Heart right ventricle (tissue), 16 donors: ENCODE measurements at regions not wholly inside any gene's neighbourhood (a gene's known extent, or its start where the extent isn't known, plus 50 kb on each side); places are given as distances from the start of the nearest gene placed in this dataset.

Experiments used
- ATAC-seq, 8 donors: fragments of 200-7000 bp; cut with Tn5 transposase; one replicate each; pipeline ENCODE4 v1.9.1; 2020; ENCODE audit warnings: mild to moderate bottlenecking in 8 of 8, moderate library complexity in 8 of 8, moderate number of reproducible peaks in 1 of 8
- DNase-seq, 2 donors: peaks; one replicate each; pipeline ENCODE4 v3.0.0-alpha.2; 2020
- H3K27ac ChIP-seq, 10 donors: fragments of 200-600 bp; sonication (generic) in 2 of 10; one replicate each; pipeline versions ENCODE4 v1.5.0 to v1.8.0; 2020 to 2022; ENCODE audit warnings: mild to moderate bottlenecking in 3 of 10
- H3K27me3 ChIP-seq, 7 donors: fragments of 200-600 bp; one replicate each; pipeline ENCODE4 v1.8.0; 2021 to 2022; ENCODE audit warnings: mild to moderate bottlenecking in 2 of 7
- H3K36me3 ChIP-seq, 9 donors: fragments of 200-600 bp; sonication (generic) in 1 of 9; one replicate each; pipeline versions ENCODE4 v1.5.0 to v1.8.0; 2020 to 2022; ENCODE audit warnings: mild to moderate bottlenecking in 2 of 9
- H3K4me1 ChIP-seq, 9 donors: fragments of 200-600 bp; sonication (generic) in 1 of 9; one replicate each; pipeline versions ENCODE4 v1.5.0 to v1.8.0; 2020 to 2022; ENCODE audit warnings: mild to moderate bottlenecking in 4 of 9
- H3K4me3 ChIP-seq, 10 donors: fragments of 200-600 bp; sonication (generic) in 2 of 10; one replicate each; pipeline versions ENCODE4 v1.5.0 to v1.8.0; 2020 to 2022; ENCODE audit warnings: mild to moderate bottlenecking in 7 of 10, moderate library complexity in 2 of 10
- H3K9me3 ChIP-seq, 11 donors: fragments of 200-600 bp in 10 of 11; sonication (generic) in 2 of 11; one replicate each; pipeline versions ENCODE4 v1.5.0 to v1.8.0; 2013 to 2022; ENCODE audit warnings: mild to moderate bottlenecking in 2 of 11, control low read depth in 1 of 11, moderate library complexity in 1 of 11
- WGBS, 2 donors: extraction: QIAGEN DNeasy Blood & Tissue Kit; methylation state at CpG; one replicate each; pipeline ENCODE4 v1.1.7; 2013; ENCODE audit warnings: inconsistent platforms in 1 of 2; 5-methylcytosine and 5-hydroxymethylcytosine counted together
- intact Hi-C, 10 donors: fragments of 100-400 bp; cut with DNase I; formaldehyde crosslinking; loops; one replicate each; pipeline versions ENCODE4 v1.11.1 to v1.14.2; 2022
- TF ChIP-seq, protein P1 (sequence below), 9 donors: fragments of 200-600 bp; sonication (generic) in 2 of 9; IDR thresholded peaks; one replicate each; pipeline versions ENCODE4 v1.5.0 to v1.8.0; 2021 to 2022; ENCODE audit warnings: antibody characterized with exemption in 9 of 9, mild to moderate bottlenecking in 5 of 9, moderate library complexity in 1 of 9
- donor health status: Arrhythmogenic right ventricular cardiomyopathy.
- donor health status: ischemic (EF 13 %, LVEDD 7.1; RV severe dilation, severe dysfunction).
- donor health status: healthy with polysubstance abuse.
- donor health status: DM: no; HTN: yes; CAD: no.
- donor health status: DM: no; HTN: no; CAD: no.
- donor health status: ischemic (EF 25% LVEDD 6.9; RV normal size, moderate dysfunction).
- donor health status: ischemic (EF 25% LVEDD 5.7; RV mildly dilated, moderate dysfunction).
- donor health status: healthy.
- donor health status: DM: yes; HTN: yes; CAD: no.
- donor health status: Ischemic cardiomyopathy.
- donor health status: ischemic (EF 35%, LVEDD 5.7; RV mildly dilated, moderate dysfunction).
- donor health status: nonischemic (EF 11% LVEDD 7.7; RV severe dilation, severe dysfunction).
- donor health status: DM: yes; HTN: yes; CAD: no.
- donor health status: PGD.
- donor health status: ischemic (EF 29% LVEDD 5.4; RV normal size, mild dysfunction).
- donor health status: nonischemic (EF 23%, LVEDD 6.1; RV moderate dilation, normal function).

- Histone ChIP-seq H3K27me3 (no peaks in the 10 kb centered on the region), H3K9me3 (peaks cover 0 to 32% (median 3%) of the 10 kb centered on the region in 11 donors), H3K27ac (no peak overlapping the region), H3K4me3 (no peak overlapping the region), H3K4me1 (no peaks in the 10 kb centered on the region), H3K36me3 (no peaks in the 10 kb centered on the region)
- ATAC-seq = no peak
- intact Hi-C loops = no loop called here
- TF ChIP-seq, protein P1, sequence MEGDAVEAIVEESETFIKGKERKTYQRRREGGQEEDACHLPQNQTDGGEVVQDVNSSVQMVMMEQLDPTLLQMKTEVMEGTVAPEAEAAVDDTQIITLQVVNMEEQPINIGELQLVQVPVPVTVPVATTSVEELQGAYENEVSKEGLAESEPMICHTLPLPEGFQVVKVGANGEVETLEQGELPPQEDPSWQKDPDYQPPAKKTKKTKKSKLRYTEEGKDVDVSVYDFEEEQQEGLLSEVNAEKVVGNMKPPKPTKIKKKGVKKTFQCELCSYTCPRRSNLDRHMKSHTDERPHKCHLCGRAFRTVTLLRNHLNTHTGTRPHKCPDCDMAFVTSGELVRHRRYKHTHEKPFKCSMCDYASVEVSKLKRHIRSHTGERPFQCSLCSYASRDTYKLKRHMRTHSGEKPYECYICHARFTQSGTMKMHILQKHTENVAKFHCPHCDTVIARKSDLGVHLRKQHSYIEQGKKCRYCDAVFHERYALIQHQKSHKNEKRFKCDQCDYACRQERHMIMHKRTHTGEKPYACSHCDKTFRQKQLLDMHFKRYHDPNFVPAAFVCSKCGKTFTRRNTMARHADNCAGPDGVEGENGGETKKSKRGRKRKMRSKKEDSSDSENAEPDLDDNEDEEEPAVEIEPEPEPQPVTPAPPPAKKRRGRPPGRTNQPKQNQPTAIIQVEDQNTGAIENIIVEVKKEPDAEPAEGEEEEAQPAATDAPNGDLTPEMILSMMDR (IDR thresholded peaks at IDR 0.05) = no peak
- DNase-seq = no peak
- WGBS, 2 donors = 97 to 99% methylated on average over 4 of the region's 4 CpGs
These were observed 179.3 kb upstream of the GOT2 start for GRCh38 chr16:58913456-58913855.

- Histone ChIP-seq H3K27ac (no peak overlapping the region), H3K9me3 (peaks cover 0 to 32% (median 3%) of the 10 kb centered on the region in 11 donors), H3K27me3 (no peaks in the 10 kb centered on the region), H3K36me3 (no peaks in the 10 kb centered on the region), H3K4me1 (no peaks in the 10 kb centered on the region), H3K4me3 (no peak overlapping the region)
- intact Hi-C loops = no loop called here
- ATAC-seq (no peak), DNase-seq (no peak)
- TF ChIP-seq, protein P1 (IDR thresholded peaks at IDR 0.05) = no peak
These were observed 178.5 kb upstream of the GOT2 start for GRCh38 chr16:58912571-58912970.

- TF ChIP-seq, protein P1 (IDR thresholded peaks at IDR 0.05) = no peak
- H3K36me3 ChIP-seq = no peaks in the 10 kb centered on the region
- no peak for DNase-seq
- WGBS, 2 donors = 80% methylated on average over 8 of the region's 8 CpGs
- intact Hi-C loops = no loop called here
- H3K9me3 ChIP-seq = no peaks in the 10 kb centered on the region
- H3K4me3 ChIP-seq = no peak overlapping the region
- H3K27me3 ChIP-seq = no peaks in the 10 kb centered on the region
- ATAC-seq = no peak
- H3K27ac ChIP-seq = no peak overlapping the region
- no peaks in the 10 kb centered on the region for H3K4me1 ChIP-seq
These were observed 173.0 kb upstream of the GOT2 start for GRCh38 chr16:58906981-58907715.

GRCh38 chr16:58904291-58904690, 170.2 kb upstream of the GOT2 start:
- H3K27ac ChIP-seq = no peak overlapping the region
- no peak for DNase-seq
- no peaks in the 10 kb centered on the region for H3K27me3 ChIP-seq
- WGBS, 2 donors = 80 to 83% methylated on average over 4 of the region's 4 CpGs
- no peaks in the 10 kb centered on the region for H3K4me1 ChIP-seq
- H3K36me3 ChIP-seq = no peaks in the 10 kb centered on the region
- intact Hi-C loops = no loop called here
- no peak for ATAC-seq
- TF ChIP-seq, protein P1 (IDR thresholded peaks at IDR 0.05) = no peak
- no peaks in the 10 kb centered on the region for H3K9me3 ChIP-seq
- H3K4me3 ChIP-seq = no peak overlapping the region
